ENCODE measurements at regions not wholly inside any gene's neighbourhood (a gene's known extent, or its start where the extent isn't known, plus 50 kb on each side); places are given as distances from the start of the nearest gene placed in this dataset.

GRCh38 chr13:22128441-22129408, 457.9 kb downstream of the FGF9 start:
- Histone ChIP-seq H3K27me3 (ENCODE audit: control insufficient read depth, insufficient read depth, low read length) (no peaks in the 10 kb centered on the region), H3K4me2 (ENCODE audit: low read depth, low read length) (peak overlapping the region; percentile 68), H4K91ac (ENCODE audit: insufficient read depth, low read depth, low read length) (peak overlapping the region; percentile 83), H3K79me1 (ENCODE audit: low read depth in 1 of 2, low read length in 2 of 2) (no peaks in the 10 kb centered on the region), H2BK120ac (ENCODE audit: low read depth, low read length) (peak overlapping the region; percentile 98), H3K9ac (ENCODE audit: low read depth, low read length) (peak overlapping the region; percentile 38; the same call in 1 of the 2 replicates), H3K56ac (ENCODE audit: extremely low read depth, insufficient read depth, low read length) (peak overlapping the region; percentile 74), H2BK20ac (ENCODE audit: low read depth, low read length) (peak overlapping the region; percentile 94), H3K14ac (replicated peaks; ENCODE audit: low read depth, low read length) (peak overlapping the region; percentile 78), H4K5ac (ENCODE audit: low read depth, low read length) (peak overlapping the region; percentile 88), H2AK9ac (replicated peaks; ENCODE audit: low read depth, low read length, poor library complexity) (no peak overlapping the region), H3K4me3 (ENCODE audit: insufficient read depth, low read depth, low read length) (no peak overlapping the region), H3K36me3 (ENCODE audit: control insufficient read depth, insufficient read depth, low read length) (no peaks in the 10 kb centered on the region), H2BK5ac (ENCODE audit: low read depth, low read length, poor library complexity, severe bottlenecking) (peak overlapping the region; percentile 80), H3K18ac (ENCODE audit: low read depth, low read length) (peak overlapping the region; percentile 99), H2BK15ac (ENCODE audit: low read depth, low read length) (peak overlapping the region; percentile 41; the same call in 2 of the 3 replicates), H3K9me1 (ENCODE audit: insufficient read depth, low read length) (peaks cover 6% of the 10 kb centered on the region), H3K27ac (ENCODE audit: insufficient read depth, low read length) (peak overlapping the region; percentile 99), H3K23ac (ENCODE audit: low read depth, low read length) (peak overlapping the region; percentile 69), H4K20me1 (ENCODE audit: insufficient read depth, low read length) (no peaks in the 10 kb centered on the region), H3K9me3 (ENCODE audit: control insufficient read depth, insufficient read depth, low read length) (peaks cover 3% of the 10 kb centered on the region; the same call in 1 of the 2 replicates), H3K4ac (ENCODE audit: low read depth, low read length) (peak overlapping the region; percentile 87), H2AK5ac (ENCODE audit: low read depth, low read length) (peak overlapping the region; percentile 85), H3K4me1 (ENCODE audit: control insufficient read depth, insufficient read depth, low read length) (peaks cover 16% of the 10 kb centered on the region), H4K8ac (ENCODE audit: low read depth in 2 of 2, low read length in 2 of 2) (peak overlapping the region; percentile 51 to 95), H2AFZ (replicated peaks; ENCODE audit: low read length, poor library complexity) (no peak overlapping the region)
- DNase-seq (peak; percentile 59), ATAC-seq (ENCODE audit: low read depth) (peak; percentile 83)
- intact Hi-C loops (cut with micrococcal nuclease), result loop anchor here (5.0 to 10.0 kb wide), 2 partner anchors 156 to 454 kb away; partner anchors contain the start of gene FGF9
- dilution Hi-C loops (cut with HindIII; ENCODE audit: low sequenced_read_pairs, unreplicated experiment), result no loop called here
- BruUV-seq (replicated peaks), result no TSS peak
- CTCF ChIA-PET, result no interaction called here
- POLR2A ChIA-PET (ENCODE audit: unreplicated experiment), result no interaction called here
- no peak for TF ChIP-seq RAD21 (IDR thresholded peaks at IDR 0.05; ENCODE audit: low read length)
- TF ChIP-seq MAZ (IDR thresholded peaks at IDR 0.05; ENCODE audit: borderline replicate concordance, low read depth, low read length), result no peak
- peak; percentile 47; the same call in 1 of the 2 replicates for TF ChIP-seq BHLHE40 (IDR thresholded peaks at IDR 0.05; ENCODE audit: low read depth, low read length)
- peak; percentile 48; the same call in 1 of the 2 replicates for TF ChIP-seq CEBPB (IDR thresholded peaks at IDR 0.05; ENCODE audit: low read depth, low read length)
- TF ChIP-seq CHD1 (IDR thresholded peaks at IDR 0.05; ENCODE audit: low read depth, low read length), result no peak
- WGBS, 2 experiments (ENCODE audit: extremely low coverage in 2 of 2, insufficient read length in 1 of 2), result no CpG with 5 or more reads among the region's 15 CpGs
- in situ Hi-C loops (cut with MboI; ENCODE audit: low sequenced_read_pairs), result no loop called here
